BJ (cell line): ENCODE measurements at regions not wholly inside any gene's neighbourhood (a gene's known extent, or its start where the extent isn't known, plus 50 kb on each side); places are given as distances from the start of the nearest gene placed in this dataset.

ENCODE experiments used
- CTCF ChIA-PET: fragments of 350-600 bp; formaldehyde crosslinking; extraction: SDS; loops from one replicate; lab custom pipeline; 2021; ENCODE audit warnings: antibody characterized with exemption, inconsistent platforms; lab: Yijun Ruan, JAX
- POLR2A ChIA-PET: fragments of 300-600 bp; sonication (Branson Sonifier 250); formaldehyde crosslinking; extraction: SDS; loops from one replicate; lab custom pipeline; 2021; ENCODE audit warnings: antibody characterized with exemption; lab: Charles Lee
- DNase-seq: peaks from one replicate; pipeline ENCODE4 v3.0.0-alpha.2; 2011; ENCODE audit warnings: low read depth
- H3K27me3 ChIP-seq: 2 replicates; pipeline ENCODE4 v1.6.0; 2011; ENCODE audit warnings: low read length; ENCODE audit not compliant: control insufficient read depth, insufficient read depth
- H3K36me3 ChIP-seq: 2 replicates; pipeline ENCODE4 v1.5.1; 2011; ENCODE audit warnings: low read length; ENCODE audit not compliant: control insufficient read depth, insufficient read depth
- H3K4me3 ChIP-seq: 2 replicates; pipeline ENCODE4 v1.5.1; 2011; ENCODE audit warnings: low read depth, mild to moderate bottlenecking, control low read depth, low read length
- TF ChIP-seq, protein P1 (sequence below): IDR thresholded peaks from 2 replicates; pipeline ENCODE4 v1.5.1; 2011; ENCODE audit warnings: low read depth, mild to moderate bottlenecking, control low read depth, inconsistent platforms, low read length, moderate library complexity; ENCODE audit not compliant: insufficient read depth

DNA sequence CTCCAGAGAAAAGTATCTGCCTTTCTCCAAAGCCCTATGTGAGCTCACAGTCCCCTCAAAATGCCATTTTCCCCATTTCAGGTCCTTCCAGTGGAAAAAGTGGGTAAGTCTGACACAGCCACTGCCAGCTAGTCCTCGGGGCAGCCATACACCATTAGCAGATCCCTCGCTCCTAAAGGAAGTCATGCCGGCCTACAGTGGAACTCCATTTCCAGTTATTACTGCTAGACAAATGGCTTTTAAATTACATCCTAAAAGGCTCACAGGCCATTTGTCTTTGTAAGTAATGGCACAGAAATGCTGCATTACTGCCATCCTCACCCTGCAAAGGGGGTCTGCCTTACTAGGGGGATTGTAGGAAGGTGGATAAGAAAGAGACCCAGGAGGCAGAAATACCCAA, 259.4 kb upstream of the SIX2 start:
- peaks cover 3% of the 10 kb centered on the region for H3K27me3 ChIP-seq
- no peak for DNase-seq
- ChIA-PET CTCF (no interaction called here), POLR2A (no interaction called here)
- no peaks in the 10 kb centered on the region for H3K36me3 ChIP-seq
- TF ChIP-seq, protein P1, sequence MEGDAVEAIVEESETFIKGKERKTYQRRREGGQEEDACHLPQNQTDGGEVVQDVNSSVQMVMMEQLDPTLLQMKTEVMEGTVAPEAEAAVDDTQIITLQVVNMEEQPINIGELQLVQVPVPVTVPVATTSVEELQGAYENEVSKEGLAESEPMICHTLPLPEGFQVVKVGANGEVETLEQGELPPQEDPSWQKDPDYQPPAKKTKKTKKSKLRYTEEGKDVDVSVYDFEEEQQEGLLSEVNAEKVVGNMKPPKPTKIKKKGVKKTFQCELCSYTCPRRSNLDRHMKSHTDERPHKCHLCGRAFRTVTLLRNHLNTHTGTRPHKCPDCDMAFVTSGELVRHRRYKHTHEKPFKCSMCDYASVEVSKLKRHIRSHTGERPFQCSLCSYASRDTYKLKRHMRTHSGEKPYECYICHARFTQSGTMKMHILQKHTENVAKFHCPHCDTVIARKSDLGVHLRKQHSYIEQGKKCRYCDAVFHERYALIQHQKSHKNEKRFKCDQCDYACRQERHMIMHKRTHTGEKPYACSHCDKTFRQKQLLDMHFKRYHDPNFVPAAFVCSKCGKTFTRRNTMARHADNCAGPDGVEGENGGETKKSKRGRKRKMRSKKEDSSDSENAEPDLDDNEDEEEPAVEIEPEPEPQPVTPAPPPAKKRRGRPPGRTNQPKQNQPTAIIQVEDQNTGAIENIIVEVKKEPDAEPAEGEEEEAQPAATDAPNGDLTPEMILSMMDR = no peak
- no peak overlapping the region for H3K4me3 ChIP-seq

DNA sequence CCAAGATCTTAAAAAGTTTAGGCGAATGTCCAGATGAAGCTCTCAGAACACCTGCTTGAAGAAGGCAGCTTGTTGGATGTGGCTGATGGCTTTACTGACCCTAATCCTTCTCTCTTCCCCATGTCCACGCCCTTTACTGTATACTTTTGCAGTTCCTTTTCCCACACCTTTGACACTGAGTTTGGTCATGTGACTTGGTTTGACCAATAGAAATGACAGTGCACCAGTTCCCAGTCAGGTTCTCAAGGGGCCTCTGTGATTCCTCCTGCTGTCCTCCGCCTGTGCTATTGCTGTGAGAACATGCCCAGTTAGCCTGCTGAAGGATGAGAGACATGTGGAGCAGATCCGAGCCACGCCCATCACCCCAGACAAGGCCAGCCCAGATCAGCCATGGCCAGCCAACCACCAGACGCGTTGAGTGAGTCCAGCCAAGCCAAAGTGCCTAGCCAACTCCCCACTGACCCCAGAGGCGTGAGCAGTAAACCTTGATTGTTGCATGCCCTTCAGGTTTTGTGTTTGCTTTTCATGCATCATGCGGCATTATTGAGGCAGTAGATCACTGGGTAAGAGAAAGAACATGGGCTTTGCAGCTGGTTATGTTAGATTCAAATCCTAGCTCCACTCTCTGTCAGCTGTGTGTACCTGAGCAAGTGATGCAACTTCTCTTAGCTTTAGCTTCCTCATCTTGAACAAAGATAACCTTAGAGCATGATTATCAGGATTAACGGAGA, 258.0 kb upstream of the SIX2 start:
- H3K27me3 ChIP-seq = peaks cover 3% of the 10 kb centered on the region
- no peak overlapping the region for H3K4me3 ChIP-seq
- DNase-seq = no peak
- H3K36me3 ChIP-seq = no peaks in the 10 kb centered on the region
- ChIA-PET CTCF (interaction anchor here (0.9 kb wide), 1 partner anchor 11 kb away, joined by 3 read pairs; no protein-coding TSS in a partner anchor), POLR2A (no interaction called here)
- TF ChIP-seq, protein P1 = no peak

DNA sequence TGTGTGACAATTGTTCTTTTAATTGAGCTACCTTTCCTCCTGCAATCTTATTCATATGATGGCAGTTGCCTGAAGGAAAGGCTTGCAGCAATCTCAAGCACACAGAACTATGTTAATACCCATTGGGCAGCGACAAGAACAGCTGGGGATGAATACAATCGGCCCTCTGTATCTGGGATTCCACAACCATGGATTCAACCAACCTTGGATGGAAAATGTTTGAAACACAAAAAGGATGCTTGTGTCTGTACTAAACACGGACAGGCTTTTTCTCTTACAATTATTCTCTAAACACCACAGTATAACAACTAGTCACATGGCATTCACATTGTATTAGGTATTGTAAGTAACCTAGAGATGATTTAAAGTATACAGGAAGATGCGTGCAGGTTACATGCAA, 256.1 kb upstream of the SIX2 start:
- CTCF ChIA-PET = no interaction called here
- H3K4me3 ChIP-seq = no peak overlapping the region
- POLR2A ChIA-PET = no interaction called here
- TF ChIP-seq, protein P1 = no peak
- no peaks in the 10 kb centered on the region for H3K36me3 ChIP-seq
- DNase-seq = no peak
- H3K27me3 ChIP-seq = peaks cover 5% of the 10 kb centered on the region

DNA sequence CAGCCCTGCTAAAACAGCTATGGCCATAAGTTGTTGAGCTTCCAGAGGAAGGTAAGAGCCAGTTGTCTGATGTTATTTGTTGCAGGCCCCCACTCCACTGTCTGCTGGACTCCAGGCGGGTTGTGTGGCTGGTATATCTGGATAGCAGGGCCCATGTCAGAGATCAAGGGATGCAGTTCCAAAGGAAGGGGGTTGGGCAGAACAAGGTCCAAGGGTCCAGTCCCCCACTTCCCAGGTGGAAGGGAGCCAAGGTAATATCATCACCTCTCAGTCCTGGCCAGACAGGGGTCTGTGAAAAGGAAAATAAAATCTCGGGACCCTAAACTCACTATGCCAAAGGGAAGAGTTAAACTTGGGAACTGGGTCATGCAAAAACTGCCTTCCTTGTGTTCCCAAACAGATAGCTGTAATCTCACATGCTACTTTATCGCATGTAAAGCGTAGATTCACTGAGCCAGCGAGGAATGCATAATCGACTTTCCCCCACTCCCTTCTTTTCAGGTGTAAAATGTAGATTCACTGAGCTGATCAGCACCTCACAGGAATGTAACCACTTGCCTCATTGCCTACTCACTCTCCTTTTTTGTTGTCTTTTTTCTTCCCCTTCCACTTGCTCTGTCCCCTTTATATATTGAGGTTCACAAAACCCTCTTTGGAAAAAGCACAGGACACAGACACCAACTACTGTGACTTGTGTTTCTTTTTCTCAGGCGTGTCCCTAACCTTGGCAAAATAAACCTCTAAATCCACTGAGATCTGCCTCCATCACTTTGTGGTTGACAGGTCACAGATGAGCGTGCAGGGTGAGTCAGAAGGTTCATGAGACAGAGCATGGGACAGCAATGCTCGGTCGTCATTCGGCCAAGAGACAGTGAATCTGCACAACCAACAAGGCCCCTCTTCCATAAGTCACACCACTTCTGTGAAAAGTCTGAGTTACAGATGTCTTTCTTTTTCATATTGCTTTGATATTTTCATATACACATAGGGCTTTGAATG, 255.3 kb upstream of the SIX2 start:
- H3K36me3 ChIP-seq = no peaks in the 10 kb centered on the region
- ChIA-PET CTCF (no interaction called here), POLR2A (no interaction called here)
- no peak for DNase-seq
- TF ChIP-seq, protein P1 = no peak
- H3K4me3 ChIP-seq = no peak overlapping the region
- peaks cover 4% of the 10 kb centered on the region; the same call in 1 of the 2 replicates for H3K27me3 ChIP-seq

DNA sequence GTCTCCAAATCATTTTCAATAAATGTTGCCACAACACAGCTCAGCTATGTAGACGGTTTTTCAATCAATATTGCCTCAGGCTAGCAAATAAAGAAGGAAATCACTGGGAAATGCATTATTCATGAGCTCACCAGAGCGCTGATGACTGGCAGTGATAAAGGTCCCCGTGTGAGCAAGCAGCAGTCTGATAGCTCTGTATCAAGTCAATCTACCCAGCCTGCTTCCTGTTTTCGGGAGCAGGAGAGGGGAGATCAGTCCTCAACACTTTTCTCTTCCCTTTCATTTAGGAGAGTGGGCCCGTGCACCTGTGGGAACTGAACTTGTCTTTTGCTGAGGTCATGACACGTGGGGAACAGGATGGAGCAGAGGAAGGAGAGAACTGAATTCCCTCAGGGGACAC, 253.9 kb upstream of the SIX2 start:
- no peaks in the 10 kb centered on the region for H3K36me3 ChIP-seq
- POLR2A ChIA-PET = no interaction called here
- no peak for DNase-seq
- no peak overlapping the region for H3K4me3 ChIP-seq
- TF ChIP-seq, protein P1 = no peak
- CTCF ChIA-PET = no interaction called here
- peaks cover 4% of the 10 kb centered on the region; the same call in 1 of the 2 replicates for H3K27me3 ChIP-seq
